ENCODE measurements at regions not wholly inside any gene's neighbourhood (a gene's known extent, or its start where the extent isn't known, plus 50 kb on each side); places are given as distances from the start of the nearest gene placed in this dataset.

DNA sequence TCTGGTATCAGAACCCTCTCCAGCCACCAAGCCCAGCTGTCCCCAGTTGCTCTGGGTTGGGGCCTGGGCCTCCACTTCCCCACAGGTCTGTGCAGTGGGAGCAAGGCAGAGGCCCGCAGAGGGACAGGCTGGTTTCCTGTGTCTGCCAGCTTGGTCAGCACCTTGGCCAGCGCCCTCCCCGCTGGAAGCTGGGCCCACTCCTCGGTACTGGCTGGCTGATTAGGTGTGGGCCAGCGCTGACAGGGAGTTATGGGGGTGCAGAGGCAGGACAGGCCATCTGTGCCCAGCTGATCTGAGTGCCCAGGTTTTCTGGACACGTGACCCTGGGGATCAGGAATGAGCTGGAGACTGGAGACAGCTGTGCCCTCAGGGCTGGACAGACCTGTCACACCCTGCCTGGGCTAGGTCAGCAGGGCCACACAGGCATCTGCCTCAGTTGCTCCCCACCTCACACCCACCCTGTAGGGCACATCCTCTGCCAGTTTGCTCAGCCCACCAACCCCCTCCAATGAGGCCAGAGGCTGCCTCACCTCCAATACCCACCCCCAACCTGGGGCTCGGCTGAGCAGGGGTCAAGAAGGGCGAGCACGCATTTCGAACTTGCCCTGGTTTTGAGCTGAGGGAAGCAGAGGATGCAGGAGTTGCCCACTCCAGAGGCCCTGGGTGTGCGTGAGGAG is 175.3 kb downstream of the IGLL1 start:
- TF ChIP-seq, protein P1, sequence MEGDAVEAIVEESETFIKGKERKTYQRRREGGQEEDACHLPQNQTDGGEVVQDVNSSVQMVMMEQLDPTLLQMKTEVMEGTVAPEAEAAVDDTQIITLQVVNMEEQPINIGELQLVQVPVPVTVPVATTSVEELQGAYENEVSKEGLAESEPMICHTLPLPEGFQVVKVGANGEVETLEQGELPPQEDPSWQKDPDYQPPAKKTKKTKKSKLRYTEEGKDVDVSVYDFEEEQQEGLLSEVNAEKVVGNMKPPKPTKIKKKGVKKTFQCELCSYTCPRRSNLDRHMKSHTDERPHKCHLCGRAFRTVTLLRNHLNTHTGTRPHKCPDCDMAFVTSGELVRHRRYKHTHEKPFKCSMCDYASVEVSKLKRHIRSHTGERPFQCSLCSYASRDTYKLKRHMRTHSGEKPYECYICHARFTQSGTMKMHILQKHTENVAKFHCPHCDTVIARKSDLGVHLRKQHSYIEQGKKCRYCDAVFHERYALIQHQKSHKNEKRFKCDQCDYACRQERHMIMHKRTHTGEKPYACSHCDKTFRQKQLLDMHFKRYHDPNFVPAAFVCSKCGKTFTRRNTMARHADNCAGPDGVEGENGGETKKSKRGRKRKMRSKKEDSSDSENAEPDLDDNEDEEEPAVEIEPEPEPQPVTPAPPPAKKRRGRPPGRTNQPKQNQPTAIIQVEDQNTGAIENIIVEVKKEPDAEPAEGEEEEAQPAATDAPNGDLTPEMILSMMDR (IDR thresholded peaks at IDR 0.05 in 2 of 3, conservative IDR thresholded peaks at IDR 0.05 in 1 of 3; ENCODE audit: borderline replicate concordance in 1 of 3, insufficient read depth in 1 of 3, low read depth in 2 of 3, low read length in 2 of 3), result no peak
- no peak for TF ChIP-seq EZH2 (IDR thresholded peaks at IDR 0.05)
- TF ChIP-seq POLR2AphosphoS5 (IDR thresholded peaks at IDR 0.05; ENCODE audit: low read depth, low read length), result no peak
- TF ChIP-seq, protein P2, sequence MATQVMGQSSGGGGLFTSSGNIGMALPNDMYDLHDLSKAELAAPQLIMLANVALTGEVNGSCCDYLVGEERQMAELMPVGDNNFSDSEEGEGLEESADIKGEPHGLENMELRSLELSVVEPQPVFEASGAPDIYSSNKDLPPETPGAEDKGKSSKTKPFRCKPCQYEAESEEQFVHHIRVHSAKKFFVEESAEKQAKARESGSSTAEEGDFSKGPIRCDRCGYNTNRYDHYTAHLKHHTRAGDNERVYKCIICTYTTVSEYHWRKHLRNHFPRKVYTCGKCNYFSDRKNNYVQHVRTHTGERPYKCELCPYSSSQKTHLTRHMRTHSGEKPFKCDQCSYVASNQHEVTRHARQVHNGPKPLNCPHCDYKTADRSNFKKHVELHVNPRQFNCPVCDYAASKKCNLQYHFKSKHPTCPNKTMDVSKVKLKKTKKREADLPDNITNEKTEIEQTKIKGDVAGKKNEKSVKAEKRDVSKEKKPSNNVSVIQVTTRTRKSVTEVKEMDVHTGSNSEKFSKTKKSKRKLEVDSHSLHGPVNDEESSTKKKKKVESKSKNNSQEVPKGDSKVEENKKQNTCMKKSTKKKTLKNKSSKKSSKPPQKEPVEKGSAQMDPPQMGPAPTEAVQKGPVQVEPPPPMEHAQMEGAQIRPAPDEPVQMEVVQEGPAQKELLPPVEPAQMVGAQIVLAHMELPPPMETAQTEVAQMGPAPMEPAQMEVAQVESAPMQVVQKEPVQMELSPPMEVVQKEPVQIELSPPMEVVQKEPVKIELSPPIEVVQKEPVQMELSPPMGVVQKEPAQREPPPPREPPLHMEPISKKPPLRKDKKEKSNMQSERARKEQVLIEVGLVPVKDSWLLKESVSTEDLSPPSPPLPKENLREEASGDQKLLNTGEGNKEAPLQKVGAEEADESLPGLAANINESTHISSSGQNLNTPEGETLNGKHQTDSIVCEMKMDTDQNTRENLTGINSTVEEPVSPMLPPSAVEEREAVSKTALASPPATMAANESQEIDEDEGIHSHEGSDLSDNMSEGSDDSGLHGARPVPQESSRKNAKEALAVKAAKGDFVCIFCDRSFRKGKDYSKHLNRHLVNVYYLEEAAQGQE (IDR thresholded peaks at IDR 0.05; ENCODE audit: low read depth), result peak; percentile 76
- no peak for TF ChIP-seq CEBPB (IDR thresholded peaks at IDR 0.05; ENCODE audit: low read depth)
- no peak for TF ChIP-seq ZFX (IDR thresholded peaks at IDR 0.05)
- TF ChIP-seq POLR2A (IDR thresholded peaks at IDR 0.05; ENCODE audit: borderline replicate concordance, extremely low read depth, insufficient read depth, insufficient read length), result no peak
- TF ChIP-seq SRF (IDR thresholded peaks at IDR 0.05; ENCODE audit: low read depth), result no peak
- TF ChIP-seq, protein P3, sequence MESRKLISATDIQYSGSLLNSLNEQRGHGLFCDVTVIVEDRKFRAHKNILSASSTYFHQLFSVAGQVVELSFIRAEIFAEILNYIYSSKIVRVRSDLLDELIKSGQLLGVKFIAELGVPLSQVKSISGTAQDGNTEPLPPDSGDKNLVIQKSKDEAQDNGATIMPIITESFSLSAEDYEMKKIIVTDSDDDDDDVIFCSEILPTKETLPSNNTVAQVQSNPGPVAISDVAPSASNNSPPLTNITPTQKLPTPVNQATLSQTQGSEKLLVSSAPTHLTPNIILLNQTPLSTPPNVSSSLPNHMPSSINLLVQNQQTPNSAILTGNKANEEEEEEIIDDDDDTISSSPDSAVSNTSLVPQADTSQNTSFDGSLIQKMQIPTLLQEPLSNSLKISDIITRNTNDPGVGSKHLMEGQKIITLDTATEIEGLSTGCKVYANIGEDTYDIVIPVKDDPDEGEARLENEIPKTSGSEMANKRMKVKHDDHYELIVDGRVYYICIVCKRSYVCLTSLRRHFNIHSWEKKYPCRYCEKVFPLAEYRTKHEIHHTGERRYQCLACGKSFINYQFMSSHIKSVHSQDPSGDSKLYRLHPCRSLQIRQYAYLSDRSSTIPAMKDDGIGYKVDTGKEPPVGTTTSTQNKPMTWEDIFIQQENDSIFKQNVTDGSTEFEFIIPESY (IDR thresholded peaks at IDR 0.05; ENCODE audit: extremely low read depth, insufficient replicate concordance, low read length), result no peak
- TF ChIP-seq SIN3A (IDR thresholded peaks at IDR 0.05; ENCODE audit: low read depth), result no peak
- TF ChIP-seq SP1 (IDR thresholded peaks at IDR 0.05; ENCODE audit: low read depth), result no peak
- TF ChIP-seq, protein P4, sequence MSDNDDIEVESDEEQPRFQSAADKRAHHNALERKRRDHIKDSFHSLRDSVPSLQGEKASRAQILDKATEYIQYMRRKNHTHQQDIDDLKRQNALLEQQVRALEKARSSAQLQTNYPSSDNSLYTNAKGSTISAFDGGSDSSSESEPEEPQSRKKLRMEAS (IDR thresholded peaks at IDR 0.05), result no peak
- TF ChIP-seq ZNF274 (IDR thresholded peaks at IDR 0.05; ENCODE audit: low read depth, low read length), result no peak
